ENCODE measurements at regions not wholly inside any gene's neighbourhood (a gene's known extent, or its start where the extent isn't known, plus 50 kb on each side); places are given as distances from the start of the nearest gene placed in this dataset.

DNA sequence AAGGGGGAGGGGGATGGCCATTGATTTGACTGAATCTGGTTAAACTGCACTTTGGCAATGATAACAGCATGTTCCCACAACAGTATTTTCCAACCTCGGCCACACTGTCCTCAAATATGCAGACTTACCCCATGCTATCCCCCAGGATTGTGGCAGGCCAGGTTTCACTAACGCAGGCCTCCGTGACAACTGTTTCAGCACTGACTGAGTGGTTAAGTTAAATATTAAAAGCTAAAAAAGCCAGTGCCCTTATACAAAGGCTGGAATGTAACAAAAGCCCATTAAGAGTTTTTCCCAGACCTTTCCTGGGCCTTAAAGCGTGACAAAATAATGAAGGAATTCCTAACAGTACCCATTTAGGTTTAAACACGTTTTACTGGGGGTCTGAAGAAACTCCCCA is 202.9 kb downstream of the USP25 start:
- TF ChIP-seq FOXP2 (optimal IDR thresholded peaks at IDR 0.05; ENCODE audit: control extremely low read depth, extremely low read length, insufficient read depth) (no peak), POLR2AphosphoS5 (IDR thresholded peaks at IDR 0.05; ENCODE audit: borderline replicate concordance, low read depth, low read length) (no peak), EZH2 (IDR thresholded peaks at IDR 0.05) (no peak)
- Histone ChIP-seq H3K4me3 (no peak overlapping the region), H3K9me3 (ENCODE audit: low read depth, low read length) (no peaks in the 10 kb centered on the region), H3K36me3 (ENCODE audit: insufficient read depth, low read length) (no peaks in the 10 kb centered on the region), H3K27ac (no peak overlapping the region), H3K9ac (ENCODE audit: insufficient read length) (no peak overlapping the region)
- DNase-seq (ENCODE audit: low read depth, low spot score) = no peak

DNA sequence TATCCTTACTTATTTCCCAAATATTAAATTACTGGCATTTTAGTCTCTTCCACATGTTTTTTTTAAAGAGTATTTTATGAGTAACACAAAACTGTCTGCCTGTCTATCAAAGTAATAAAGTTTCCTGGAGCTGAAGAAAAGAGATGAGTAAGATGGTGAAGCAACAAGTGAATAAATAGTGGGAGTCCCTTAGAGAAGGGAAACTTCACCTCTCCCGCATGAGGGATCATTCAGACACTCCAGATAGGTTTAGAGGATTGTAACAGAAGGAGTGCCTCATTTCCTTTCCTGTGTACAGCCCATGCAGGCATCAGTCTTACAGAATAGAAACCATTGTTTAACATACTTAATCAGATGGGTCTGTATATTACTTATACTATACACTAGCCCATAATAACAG is 205.7 kb downstream of the USP25 start:
- DNase-seq (ENCODE audit: low read depth, low spot score) = no peak
- no peak for TF ChIP-seq FOXP2 (optimal IDR thresholded peaks at IDR 0.05; ENCODE audit: control extremely low read depth, extremely low read length, insufficient read depth)
- no peak for TF ChIP-seq POLR2AphosphoS5 (IDR thresholded peaks at IDR 0.05; ENCODE audit: borderline replicate concordance, low read depth, low read length)
- TF ChIP-seq EZH2 (IDR thresholded peaks at IDR 0.05) = no peak
- H3K9ac ChIP-seq (ENCODE audit: insufficient read length) = no peak overlapping the region
- H3K27ac ChIP-seq = no peak overlapping the region
- H3K9me3 ChIP-seq (ENCODE audit: low read depth, low read length) = no peaks in the 10 kb centered on the region
- H3K36me3 ChIP-seq (ENCODE audit: insufficient read depth, low read length) = no peaks in the 10 kb centered on the region
- H3K4me3 ChIP-seq = no peak overlapping the region

DNA sequence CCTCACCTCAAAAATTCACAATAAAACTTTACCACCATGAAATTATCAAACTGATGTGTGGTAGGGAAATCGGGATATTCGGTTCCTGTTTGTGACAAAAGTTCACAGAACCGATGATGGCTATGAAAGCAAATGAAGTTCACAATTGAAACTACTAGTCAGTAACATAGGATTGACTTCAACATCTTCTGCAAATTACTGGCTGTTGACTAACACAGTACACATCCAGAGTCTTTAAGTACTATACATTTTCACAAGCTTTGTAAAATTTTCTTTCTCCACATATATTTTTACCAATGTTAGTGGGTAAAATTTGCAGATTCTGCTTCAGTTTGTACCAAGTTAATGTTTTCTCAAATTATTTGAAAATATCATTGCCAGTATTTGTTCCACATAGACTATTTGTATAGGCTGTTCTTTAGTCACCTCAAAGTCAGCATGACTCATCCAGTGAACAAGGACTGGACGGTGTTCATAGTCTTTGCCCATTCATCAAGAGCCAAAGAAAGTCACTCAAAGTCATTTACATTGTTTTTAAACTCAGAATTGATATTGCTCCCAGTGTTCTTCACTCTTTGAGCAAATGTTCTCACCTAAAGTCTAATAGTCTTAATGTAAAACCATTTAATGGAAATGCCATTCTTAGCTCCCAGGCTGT is 213.4 kb downstream of the USP25 start:
- no peak for TF ChIP-seq EZH2 (IDR thresholded peaks at IDR 0.05)
- no peak for TF ChIP-seq POLR2AphosphoS5 (IDR thresholded peaks at IDR 0.05; ENCODE audit: borderline replicate concordance, low read depth, low read length)
- no peak for TF ChIP-seq FOXP2 (optimal IDR thresholded peaks at IDR 0.05; ENCODE audit: control extremely low read depth, extremely low read length, insufficient read depth)
- H3K36me3 ChIP-seq (ENCODE audit: insufficient read depth, low read length) = no peaks in the 10 kb centered on the region
- H3K27ac ChIP-seq = no peak overlapping the region
- no peak overlapping the region for H3K4me3 ChIP-seq
- H3K9ac ChIP-seq (ENCODE audit: insufficient read length) = no peak overlapping the region
- H3K9me3 ChIP-seq (ENCODE audit: low read depth, low read length) = no peaks in the 10 kb centered on the region
- no peak for DNase-seq (ENCODE audit: low read depth, low spot score)

DNA sequence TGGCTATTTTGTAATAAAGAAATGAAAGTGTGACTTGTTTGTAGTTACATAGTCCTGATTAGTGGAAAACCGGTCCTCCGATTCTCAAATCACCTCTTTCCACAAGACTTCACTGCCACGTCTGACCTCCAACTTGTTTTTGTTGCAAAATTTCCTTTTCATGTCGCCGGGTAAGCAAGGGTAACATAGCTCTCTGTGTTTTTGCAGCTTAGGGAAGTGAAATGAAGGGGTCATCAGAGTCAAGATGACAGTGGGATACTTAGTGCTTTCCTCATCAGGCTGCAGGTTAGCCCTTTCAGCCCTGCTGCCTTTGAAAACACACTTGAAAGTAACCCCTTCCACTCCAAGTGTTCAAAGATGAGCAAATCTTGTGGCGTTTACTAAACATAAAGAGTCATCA is 217.9 kb downstream of the USP25 start:
- H3K9ac ChIP-seq (ENCODE audit: insufficient read length) = no peak overlapping the region
- TF ChIP-seq POLR2AphosphoS5 (IDR thresholded peaks at IDR 0.05; ENCODE audit: borderline replicate concordance, low read depth, low read length) (no peak), FOXP2 (optimal IDR thresholded peaks at IDR 0.05; ENCODE audit: control extremely low read depth, extremely low read length, insufficient read depth) (no peak), EZH2 (IDR thresholded peaks at IDR 0.05) (no peak)
- H3K4me3 ChIP-seq = no peak overlapping the region
- no peaks in the 10 kb centered on the region for H3K36me3 ChIP-seq (ENCODE audit: insufficient read depth, low read length)
- no peak for DNase-seq (ENCODE audit: low read depth, low spot score)
- no peak overlapping the region for H3K27ac ChIP-seq
- H3K9me3 ChIP-seq (ENCODE audit: low read depth, low read length) = no peaks in the 10 kb centered on the region

DNA sequence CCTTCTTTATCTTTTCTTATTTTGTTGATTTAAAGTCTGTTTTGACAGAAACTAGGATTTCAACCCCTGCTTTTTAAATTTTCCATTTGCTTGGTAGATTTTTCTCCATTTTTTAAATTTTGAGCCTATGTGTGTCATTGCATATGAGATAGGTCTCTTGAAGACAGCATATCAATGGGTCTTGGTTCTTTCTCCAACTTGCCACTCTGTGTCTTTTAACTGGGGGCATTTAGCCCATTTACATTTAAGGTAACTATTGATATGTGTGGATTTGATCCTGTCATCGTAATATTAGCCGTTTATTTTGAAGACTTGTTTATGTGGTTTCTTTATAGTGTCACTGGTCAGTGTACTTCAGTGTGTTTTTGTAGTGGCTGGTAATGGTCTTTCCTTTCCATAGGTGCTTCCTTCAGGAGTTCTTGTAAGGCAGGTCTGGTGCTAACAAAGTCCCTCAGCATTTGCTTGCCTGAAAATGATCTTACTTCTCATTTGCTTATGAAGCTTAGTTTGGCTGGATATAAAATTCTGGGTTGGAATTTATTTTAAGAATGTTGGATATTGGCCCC is 223.9 kb downstream of the USP25 start:
- no peak overlapping the region for H3K4me3 ChIP-seq
- TF ChIP-seq FOXP2 (optimal IDR thresholded peaks at IDR 0.05; ENCODE audit: control extremely low read depth, extremely low read length, insufficient read depth) (no peak), EZH2 (IDR thresholded peaks at IDR 0.05) (no peak), POLR2AphosphoS5 (IDR thresholded peaks at IDR 0.05; ENCODE audit: borderline replicate concordance, low read depth, low read length) (no peak)

DNA sequence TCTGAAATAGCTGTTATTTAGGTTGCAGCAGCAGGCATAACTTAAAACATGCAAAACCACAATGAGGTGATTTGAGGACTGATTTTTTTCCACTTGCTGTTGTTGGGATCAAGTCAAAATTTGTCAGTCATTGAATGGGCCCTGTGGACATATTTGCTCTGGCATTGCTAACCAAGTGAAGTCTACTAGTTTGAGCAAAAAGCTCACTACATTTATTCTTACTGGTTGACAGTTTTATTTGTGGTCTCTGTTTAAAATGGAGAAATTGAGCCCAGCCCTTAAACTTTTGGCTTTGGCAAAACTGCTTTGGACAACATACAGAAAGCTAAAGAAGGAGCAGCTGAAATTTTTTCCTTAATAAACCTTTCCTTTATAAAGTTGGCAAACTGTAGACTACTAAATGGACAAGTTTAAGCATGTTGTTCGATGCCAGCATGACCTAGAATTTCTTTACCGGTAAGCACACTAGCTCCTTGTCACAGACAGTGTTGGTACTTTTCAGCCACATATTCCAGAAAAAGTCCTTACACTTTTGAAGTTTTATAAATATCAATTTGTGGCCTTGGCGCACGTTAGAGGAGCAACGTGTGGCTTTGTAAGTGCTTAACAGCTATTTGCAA is 234.6 kb downstream of the USP25 start:
- Histone ChIP-seq H3K9ac (ENCODE audit: insufficient read length) (no peak overlapping the region), H3K4me3 (0 out of 2 replicates have a peak overlapping the region, but pooled peaks have one; percentile 11), H3K36me3 (ENCODE audit: insufficient read depth, low read length) (no peaks in the 10 kb centered on the region), H3K9me3 (ENCODE audit: low read depth, low read length) (no peaks in the 10 kb centered on the region), H3K27ac (peak overlapping the region; percentile 68; the same call in 1 of the 2 replicates)
- TF ChIP-seq POLR2AphosphoS5 (IDR thresholded peaks at IDR 0.05; ENCODE audit: borderline replicate concordance, low read depth, low read length) (no peak), EZH2 (IDR thresholded peaks at IDR 0.05) (no peak), FOXP2 (optimal IDR thresholded peaks at IDR 0.05; ENCODE audit: control extremely low read depth, extremely low read length, insufficient read depth) (no peak)
- no peak for DNase-seq (ENCODE audit: low read depth, low spot score)

More for the DNA sequence above, 223.9 kb downstream of the USP25 start:
- Histone ChIP-seq H3K9ac (ENCODE audit: insufficient read length) (no peak overlapping the region), H3K9me3 (ENCODE audit: low read depth, low read length) (0 out of 2 replicates have a peak, but pooled peaks cover 4% of the 10 kb centered on the region), H3K36me3 (ENCODE audit: insufficient read depth, low read length) (no peaks in the 10 kb centered on the region), H3K27ac (no peak overlapping the region)
- no peak for DNase-seq (ENCODE audit: low read depth, low spot score)

DNA sequence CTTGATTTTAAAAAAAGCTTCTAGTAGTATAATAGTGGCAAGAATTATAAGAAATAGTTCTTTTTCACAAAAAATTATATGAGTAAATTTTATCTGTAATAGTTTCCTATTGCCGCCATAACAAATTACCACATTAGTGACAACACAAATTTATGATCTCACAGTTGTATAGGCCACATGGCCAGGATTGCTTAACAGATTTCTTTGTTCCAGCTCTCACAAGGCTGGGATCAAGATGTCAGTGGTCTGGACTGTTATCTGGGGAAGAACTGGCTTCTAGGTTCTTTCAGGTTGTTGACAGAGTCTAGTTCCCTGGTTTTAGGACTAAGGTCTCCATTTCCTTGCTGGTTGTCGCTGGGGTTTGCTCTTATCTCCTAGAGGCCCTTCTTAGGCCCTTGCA is 236.4 kb downstream of the USP25 start:
- no peak for TF ChIP-seq POLR2AphosphoS5 (IDR thresholded peaks at IDR 0.05; ENCODE audit: borderline replicate concordance, low read depth, low read length)
- no peak for TF ChIP-seq FOXP2 (optimal IDR thresholded peaks at IDR 0.05; ENCODE audit: control extremely low read depth, extremely low read length, insufficient read depth)
- no peak for TF ChIP-seq EZH2 (IDR thresholded peaks at IDR 0.05)
- Histone ChIP-seq H3K36me3 (ENCODE audit: insufficient read depth, low read length) (no peaks in the 10 kb centered on the region), H3K4me3 (no peak overlapping the region), H3K27ac (no peak overlapping the region), H3K9ac (ENCODE audit: insufficient read length) (no peak overlapping the region), H3K9me3 (ENCODE audit: low read depth, low read length) (no peaks in the 10 kb centered on the region)
- no peak for DNase-seq (ENCODE audit: low read depth, low spot score)

DNA sequence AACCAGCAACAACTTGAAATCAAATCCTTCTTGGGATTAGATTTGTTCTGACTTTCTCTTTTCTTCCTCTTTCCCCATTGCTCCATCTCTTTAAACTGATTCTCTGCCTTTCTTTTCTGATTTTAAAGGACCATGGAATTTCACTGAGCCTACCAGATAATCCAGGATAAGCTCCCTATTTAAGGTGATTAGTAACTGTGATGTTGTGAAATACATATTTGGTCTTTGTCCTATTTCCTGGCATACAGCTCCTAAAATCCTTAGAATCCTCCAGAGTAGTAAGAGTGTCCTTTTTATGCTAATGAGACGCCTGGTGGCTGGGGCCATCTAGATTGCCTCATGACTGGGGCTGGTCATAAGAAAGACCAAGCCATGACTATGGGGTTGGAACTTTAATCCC is 236.9 kb downstream of the USP25 start:
- Histone ChIP-seq H3K27ac (no peak overlapping the region), H3K36me3 (ENCODE audit: insufficient read depth, low read length) (no peaks in the 10 kb centered on the region), H3K4me3 (no peak overlapping the region), H3K9me3 (ENCODE audit: low read depth, low read length) (no peaks in the 10 kb centered on the region), H3K9ac (ENCODE audit: insufficient read length) (no peak overlapping the region)
- DNase-seq (ENCODE audit: low read depth, low spot score) = no peak
- TF ChIP-seq POLR2AphosphoS5 (IDR thresholded peaks at IDR 0.05; ENCODE audit: borderline replicate concordance, low read depth, low read length) (no peak), EZH2 (IDR thresholded peaks at IDR 0.05) (no peak), FOXP2 (optimal IDR thresholded peaks at IDR 0.05; ENCODE audit: control extremely low read depth, extremely low read length, insufficient read depth) (no peak)

Measured in SK-N-MC (cell line).